Karpas-422 (cell line): ENCODE measurements at regions not wholly inside any gene's neighbourhood (a gene's known extent, or its start where the extent isn't known, plus 50 kb on each side); places are given as distances from the start of the nearest gene placed in this dataset.

Source experiments
- DNase-seq: peaks from one replicate; pipeline ENCODE4 v3.0.0-alpha.2; 2015
- H2AFZ ChIP-seq: fragments of 200-600 bp; sonication (generic); 2 replicates; pipeline ENCODE4 v1.6.1; 2014; ENCODE audit warnings: antibody characterized with exemption, low read length, mixed read lengths
- H3K27ac ChIP-seq: fragments of 200-600 bp; sonication (generic); 2 replicates; pipeline ENCODE4 v1.5.1; 2014; ENCODE audit warnings: mild to moderate bottlenecking, low read length, moderate library complexity
- H3K27me3 ChIP-seq: fragments of 200-600 bp; sonication (generic); 2 replicates; pipeline ENCODE4 v1.6.1; 2014; ENCODE audit warnings: low read length, mixed read lengths
- H3K36me3 ChIP-seq: fragments of 200-600 bp; sonication (generic); 2 replicates; pipeline ENCODE4 v1.6.1; 2014; ENCODE audit warnings: low read length, mixed read lengths; ENCODE audit not compliant: insufficient read depth
- H3K4me1 ChIP-seq: fragments of 200-600 bp; sonication (generic); 2 replicates; pipeline ENCODE4 v1.6.1; 2014; ENCODE audit warnings: mild to moderate bottlenecking, low read length, mixed read lengths
- H3K4me2 ChIP-seq: fragments of 200-600 bp; sonication (generic); 2 replicates; pipeline ENCODE4 v1.6.1; 2014; ENCODE audit warnings: low read length, low read depth, mild to moderate bottlenecking; ENCODE audit not compliant: poor library complexity, severe bottlenecking
- H3K4me3 ChIP-seq: fragments of 200-600 bp; sonication (generic); 2 replicates; pipeline ENCODE4 v1.5.1; 2014; ENCODE audit warnings: mild to moderate bottlenecking, antibody characterized with exemption, low read length, mixed read lengths
- H3K79me2 ChIP-seq: fragments of 200-600 bp; sonication (generic); 2 replicates; pipeline ENCODE4 v1.6.1; 2014; ENCODE audit warnings: mild to moderate bottlenecking, low read length, mixed read lengths
- H3K9ac ChIP-seq: fragments of 200-600 bp; sonication (generic); 2 replicates; pipeline ENCODE4 v1.6.0; 2014; ENCODE audit warnings: low read length
- H3K9me2 ChIP-seq: fragments of 200-600 bp; sonication (generic), shearing (Covaris generic); replicated peaks from 2 replicates; pipeline ENCODE4 v1.6.0; 2014; ENCODE audit warnings: mild to moderate bottlenecking, low read length, moderate library complexity; ENCODE audit not compliant: insufficient read depth
- H3K9me3 ChIP-seq: fragments of 300-700, 200-600 bp; sonication (generic); 2 replicates; pipeline ENCODE4 v1.6.1; 2014; ENCODE audit warnings: low read length, mixed read lengths
- H4K20me1 ChIP-seq: fragments of 200-600 bp; sonication (generic); 2 replicates; pipeline ENCODE4 v1.6.1; 2014; ENCODE audit warnings: mild to moderate bottlenecking, antibody characterized with exemption, low read length, low read depth; ENCODE audit not compliant: insufficient read depth

GRCh38 chr2:188645986-188646385, 328.2 kb upstream of the COL3A1 start:
- DNase-seq: no peak
- Histone ChIP-seq H3K9me3 (peaks cover 10% of the 10 kb centered on the region; the same call in 1 of the 2 replicates), H4K20me1 (no peaks in the 10 kb centered on the region), H3K79me2 (no peaks in the 10 kb centered on the region), H3K4me2 (no peak overlapping the region), H3K27ac (no peak overlapping the region), H3K9ac (no peak overlapping the region), H3K27me3 (no peaks in the 10 kb centered on the region), H3K9me2 (no peaks in the 10 kb centered on the region), H3K36me3 (no peaks in the 10 kb centered on the region), H2AFZ (no peak overlapping the region), H3K4me1 (no peaks in the 10 kb centered on the region), H3K4me3 (no peak overlapping the region)

- Histone ChIP-seq H3K36me3 (no peaks in the 10 kb centered on the region), H3K4me3 (no peak overlapping the region), H3K4me2 (no peak overlapping the region), H3K9me2 (no peaks in the 10 kb centered on the region), H3K27me3 (no peaks in the 10 kb centered on the region), H3K27ac (no peak overlapping the region), H4K20me1 (no peaks in the 10 kb centered on the region), H2AFZ (no peak overlapping the region), H3K4me1 (no peaks in the 10 kb centered on the region), H3K9ac (no peak overlapping the region), H3K9me3 (peaks cover 18% of the 10 kb centered on the region), H3K79me2 (no peaks in the 10 kb centered on the region)
- DNase-seq: no peak
Measured at GRCh38 chr2:188647430-188648070, 326.6 kb upstream of the COL3A1 start.

GRCh38 chr2:188659656-188660406, 314.3 kb upstream of the COL3A1 start:
- Histone ChIP-seq H3K36me3 (no peaks in the 10 kb centered on the region), H3K4me1 (no peaks in the 10 kb centered on the region), H3K9ac (no peak overlapping the region), H3K9me2 (no peaks in the 10 kb centered on the region), H3K4me2 (no peak overlapping the region), H3K9me3 (peaks cover 15% of the 10 kb centered on the region), H3K4me3 (no peak overlapping the region), H3K27ac (no peak overlapping the region), H3K79me2 (no peaks in the 10 kb centered on the region), H3K27me3 (no peaks in the 10 kb centered on the region), H2AFZ (no peak overlapping the region), H4K20me1 (no peaks in the 10 kb centered on the region)
- DNase-seq: no peak

DNA sequence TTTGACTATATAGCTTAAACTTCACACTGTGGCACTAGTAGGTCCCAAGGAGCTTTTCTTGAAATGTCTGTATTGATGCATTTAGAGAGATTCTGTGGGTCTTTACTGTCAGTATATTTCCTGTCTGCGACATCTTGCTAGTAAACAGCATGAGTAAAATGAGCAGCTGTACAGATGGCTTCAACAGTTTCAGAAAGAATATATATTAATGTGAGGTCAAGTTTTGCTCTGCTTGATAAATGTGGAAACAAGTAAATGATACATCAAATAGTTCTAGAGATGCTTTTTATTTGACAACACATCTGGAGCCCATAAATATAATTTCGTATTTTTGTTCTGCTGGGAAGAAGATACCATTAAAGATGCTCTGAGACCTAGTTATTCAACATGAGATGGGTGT, 310.9 kb upstream of the COL3A1 start:
- H3K4me2 ChIP-seq: no peak overlapping the region
- no peaks in the 10 kb centered on the region for H3K27me3 ChIP-seq

GRCh38 chr2:188664416-188664815, 309.8 kb upstream of the COL3A1 start:
- Histone ChIP-seq H3K36me3 (no peaks in the 10 kb centered on the region), H3K27ac (no peak overlapping the region), H3K9ac (no peak overlapping the region), H3K9me3 (peaks cover 20% of the 10 kb centered on the region), H3K9me2 (no peaks in the 10 kb centered on the region), H3K4me2 (no peak overlapping the region), H4K20me1 (no peaks in the 10 kb centered on the region), H3K27me3 (no peaks in the 10 kb centered on the region), H3K4me1 (no peaks in the 10 kb centered on the region), H3K79me2 (no peaks in the 10 kb centered on the region), H3K4me3 (no peak overlapping the region), H2AFZ (no peak overlapping the region)
- no peak for DNase-seq

More for the DNA sequence above, 310.9 kb upstream of the COL3A1 start:
- H2AFZ ChIP-seq: no peak overlapping the region
- no peaks in the 10 kb centered on the region for H3K79me2 ChIP-seq
- no peaks in the 10 kb centered on the region for H3K4me1 ChIP-seq
- H3K27ac ChIP-seq: no peak overlapping the region
- H3K4me3 ChIP-seq: no peak overlapping the region
- no peaks in the 10 kb centered on the region for H4K20me1 ChIP-seq
- peaks cover 24% of the 10 kb centered on the region for H3K9me3 ChIP-seq
- no peaks in the 10 kb centered on the region for H3K9me2 ChIP-seq
- no peak for DNase-seq
- H3K36me3 ChIP-seq: no peaks in the 10 kb centered on the region
- H3K9ac ChIP-seq: no peak overlapping the region

DNA sequence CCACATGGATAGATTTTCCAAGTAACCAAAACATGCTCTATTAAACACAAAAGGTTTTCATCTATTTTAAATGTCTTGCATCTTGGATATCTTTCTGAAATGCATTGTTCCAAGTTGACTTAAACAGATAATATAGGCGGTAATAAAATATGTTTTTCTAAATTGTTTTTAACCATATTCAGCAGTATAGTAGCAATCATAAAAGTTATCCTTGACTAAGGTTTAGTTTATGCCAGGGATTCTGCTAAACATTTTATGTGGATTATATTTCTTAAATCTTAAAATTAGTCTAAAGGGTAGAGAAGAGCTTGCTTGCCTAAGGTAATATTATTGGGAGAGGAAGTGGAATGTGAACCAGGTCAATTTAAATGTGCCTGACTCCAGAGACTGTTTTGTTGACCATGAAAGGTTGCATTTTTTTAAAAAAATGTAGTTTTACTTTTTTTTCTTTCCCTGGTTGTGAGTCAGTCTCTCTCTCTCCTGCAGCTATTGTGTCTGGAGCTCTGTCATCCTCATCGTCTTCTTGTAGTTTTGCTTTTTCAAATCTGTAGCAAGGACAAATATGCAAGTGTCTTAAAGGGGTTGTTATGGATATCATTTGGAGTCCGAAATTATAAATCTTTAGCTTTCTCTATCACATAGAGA, 309.1 kb upstream of the COL3A1 start:
- H3K36me3 ChIP-seq: no peaks in the 10 kb centered on the region
- no peaks in the 10 kb centered on the region for H3K4me1 ChIP-seq
- no peak overlapping the region for H3K9ac ChIP-seq
- H4K20me1 ChIP-seq: no peaks in the 10 kb centered on the region
- H3K4me2 ChIP-seq: no peak overlapping the region
- no peaks in the 10 kb centered on the region for H3K27me3 ChIP-seq
- no peak for DNase-seq
- no peaks in the 10 kb centered on the region for H3K9me2 ChIP-seq
- H3K79me2 ChIP-seq: no peaks in the 10 kb centered on the region
- no peak overlapping the region for H2AFZ ChIP-seq
- no peak overlapping the region for H3K27ac ChIP-seq
- peaks cover 20% of the 10 kb centered on the region; the same call in 1 of the 2 replicates for H3K9me3 ChIP-seq
- no peak overlapping the region for H3K4me3 ChIP-seq

DNA sequence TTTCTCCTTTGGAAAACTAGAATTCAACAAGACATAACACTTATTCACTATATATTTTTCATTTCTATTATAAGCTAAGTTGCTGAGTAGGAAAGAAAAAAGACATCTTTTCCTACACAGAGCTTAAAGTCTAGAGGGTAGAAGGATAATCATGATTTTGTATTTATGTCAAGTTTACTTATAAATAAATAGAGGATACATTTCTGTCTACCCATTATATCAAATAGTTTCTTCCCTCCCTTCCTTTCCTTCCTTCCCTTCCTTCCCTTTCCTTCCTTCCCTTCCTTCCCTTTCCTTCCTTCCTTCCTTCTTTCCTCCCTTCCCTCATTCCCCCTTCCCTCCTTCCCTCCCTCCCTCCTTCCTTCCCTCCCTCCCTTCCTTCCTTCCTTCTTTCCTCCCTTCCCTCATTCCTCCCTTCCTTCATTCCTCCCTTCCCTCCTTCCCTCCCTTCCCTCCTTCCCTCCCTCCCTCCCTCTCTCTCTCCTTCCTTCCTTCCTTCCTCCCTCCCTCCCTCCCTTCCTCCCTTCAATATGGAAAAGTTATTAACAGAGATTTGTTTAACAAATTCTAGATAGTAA, 308.4 kb upstream of the COL3A1 start:
- no peak overlapping the region for H3K4me2 ChIP-seq
- H3K9me3 ChIP-seq: peaks cover 20% of the 10 kb centered on the region; the same call in 1 of the 2 replicates
- H2AFZ ChIP-seq: no peak overlapping the region
- no peak for DNase-seq
- no peaks in the 10 kb centered on the region for H3K27me3 ChIP-seq
- H3K4me1 ChIP-seq: no peaks in the 10 kb centered on the region
- H3K4me3 ChIP-seq: no peak overlapping the region
- no peak overlapping the region for H3K27ac ChIP-seq
- no peaks in the 10 kb centered on the region for H3K9me2 ChIP-seq
- no peaks in the 10 kb centered on the region for H3K36me3 ChIP-seq
- no peak overlapping the region for H3K9ac ChIP-seq
- H4K20me1 ChIP-seq: no peaks in the 10 kb centered on the region
- H3K79me2 ChIP-seq: no peaks in the 10 kb centered on the region

- no peaks in the 10 kb centered on the region for H3K36me3 ChIP-seq
Measured at GRCh38 chr2:188666503-188666902, 307.7 kb upstream of the COL3A1 start.

More at GRCh38 chr2:188666503-188666902, 307.7 kb upstream of the COL3A1 start:
- Histone ChIP-seq H3K9me3 (peaks cover 17% of the 10 kb centered on the region; the same call in 1 of the 2 replicates), H3K9me2 (no peaks in the 10 kb centered on the region), H3K79me2 (no peaks in the 10 kb centered on the region), H3K4me1 (no peaks in the 10 kb centered on the region), H3K4me2 (no peak overlapping the region), H3K27ac (no peak overlapping the region), H3K9ac (no peak overlapping the region), H3K27me3 (no peaks in the 10 kb centered on the region), H4K20me1 (no peaks in the 10 kb centered on the region), H2AFZ (no peak overlapping the region), H3K4me3 (no peak overlapping the region)
- DNase-seq: no peak
